HuH-7 (cell line): ENCODE measurements at regions not wholly inside any gene's neighbourhood (a gene's known extent, or its start where the extent isn't known, plus 50 kb on each side); places are given as distances from the start of the nearest gene placed in this dataset.
"Not testable (repeated sequence)": the region's sequence is repeated elsewhere in the genome, so short reads cannot be mapped to it uniquely, and the experiment has no call there.

ENCODE experiments used
- DNase-seq: peaks from one replicate; pipeline ENCODE4 v3.0.0; 2011; ENCODE audit warnings: low spot score

- DNase-seq: not testable (repeated sequence)
Measured at GRCh38 chr13:62367971-62368370, 952.3 kb upstream of the PCDH20 start.

GRCh38 chr13:62360609-62361008 lies 945.0 kb upstream of the PCDH20 start:
- no peak for DNase-seq

GRCh38 chr13:62358646-62358932 lies 942.9 kb upstream of the PCDH20 start:
- no peak for DNase-seq

GRCh38 chr13:62357887-62358645 lies 942.4 kb upstream of the PCDH20 start:
- DNase-seq: peak; percentile 15

GRCh38 chr13:62356977-62357376 lies 941.3 kb upstream of the PCDH20 start:
- DNase-seq: no peak

GRCh38 chr13:62337109-62337880 lies 921.6 kb upstream of the PCDH20 start:
- DNase-seq: no peak

- no peak for DNase-seq
Measured at GRCh38 chr13:62336507-62336906, 920.9 kb upstream of the PCDH20 start.

GRCh38 chr13:62333466-62333865 lies 917.8 kb upstream of the PCDH20 start:
- no peak for DNase-seq

GRCh38 chr13:62331384-62331783 lies 915.7 kb upstream of the PCDH20 start:
- DNase-seq: no peak

- DNase-seq: no peak
Measured at GRCh38 chr13:62327367-62327766, 911.7 kb upstream of the PCDH20 start.

GRCh38 chr13:62324842-62325241 lies 909.2 kb upstream of the PCDH20 start:
- no peak for DNase-seq

GRCh38 chr13:62321895-62322294 lies 906.2 kb upstream of the PCDH20 start:
- no peak for DNase-seq

GRCh38 chr13:62321139-62321538 lies 905.5 kb upstream of the PCDH20 start:
- no peak for DNase-seq

- DNase-seq: peak; percentile 12
Measured at GRCh38 chr13:62320129-62321108, 904.8 kb upstream of the PCDH20 start.

GRCh38 chr13:62309904-62310303 lies 894.3 kb upstream of the PCDH20 start:
- DNase-seq: no peak

GRCh38 chr13:62305756-62306155 lies 890.1 kb upstream of the PCDH20 start:
- DNase-seq: no peak

GRCh38 chr13:62302341-62302740 lies 886.7 kb upstream of the PCDH20 start:
- no peak for DNase-seq

- no peak for DNase-seq
Measured at GRCh38 chr13:62299988-62300387, 884.3 kb upstream of the PCDH20 start.

GRCh38 chr13:62296812-62297211 lies 881.2 kb upstream of the PCDH20 start:
- no peak for DNase-seq

- DNase-seq: no peak
Measured at GRCh38 chr13:62294244-62294643, 878.6 kb upstream of the PCDH20 start.

- DNase-seq: no peak
Measured at GRCh38 chr13:62292714-62293480, 877.2 kb upstream of the PCDH20 start.

GRCh38 chr13:62290542-62290941 lies 874.9 kb upstream of the PCDH20 start:
- DNase-seq: no peak
